ENCODE measurements at regions not wholly inside any gene's neighbourhood (a gene's known extent, or its start where the extent isn't known, plus 50 kb on each side); places are given as distances from the start of the nearest gene placed in this dataset.

- no peak overlapping the region for H3K4me2 ChIP-seq (ENCODE audit: low read depth, low read length)
- H3K27ac ChIP-seq (ENCODE audit: insufficient read depth, low read length) = no peak overlapping the region
- H3K9me1 ChIP-seq (ENCODE audit: insufficient read depth, low read length) = no peaks in the 10 kb centered on the region
- no TSS peak for BruUV-seq (replicated peaks)
- no peak overlapping the region for H2BK5ac ChIP-seq (ENCODE audit: low read depth, low read length, poor library complexity, severe bottlenecking)
- no peak overlapping the region for H2BK15ac ChIP-seq (ENCODE audit: low read depth, low read length)
- H3K23ac ChIP-seq (ENCODE audit: low read depth, low read length) = no peak overlapping the region
- dilution Hi-C loops (cut with HindIII; ENCODE audit: low sequenced_read_pairs, unreplicated experiment) = no loop called here
- H3K79me1 ChIP-seq (ENCODE audit: low read depth in 1 of 2, low read length in 2 of 2) = no peaks in the 10 kb centered on the region
- H3K18ac ChIP-seq (ENCODE audit: low read depth, low read length) = no peak overlapping the region
- no peak overlapping the region for H3K9ac ChIP-seq (ENCODE audit: low read depth, low read length)
- POLR2A ChIA-PET (ENCODE audit: unreplicated experiment) = no interaction called here
- no peak overlapping the region for H3K56ac ChIP-seq (ENCODE audit: extremely low read depth, insufficient read depth, low read length)
- no peak overlapping the region for H3K4me3 ChIP-seq (ENCODE audit: insufficient read depth, low read depth, low read length)
- no peak overlapping the region for H2BK20ac ChIP-seq (ENCODE audit: low read depth, low read length)
- no peaks in the 10 kb centered on the region for H4K20me1 ChIP-seq (ENCODE audit: insufficient read depth, low read length)
- H2AK5ac ChIP-seq (ENCODE audit: low read depth, low read length) = no peak overlapping the region
- intact Hi-C loops (cut with micrococcal nuclease) = no loop called here
- DNase-seq = no peak
- TF ChIP-seq RCOR1 (IDR thresholded peaks at IDR 0.05; ENCODE audit: insufficient replicate concordance, low read length) (no peak), ELK1 (IDR thresholded peaks at IDR 0.05; ENCODE audit: borderline replicate concordance, low read depth, low read length) (no peak), RFX5 (IDR thresholded peaks at IDR 0.05; ENCODE audit: low read depth, low read length) (no peak), CTCF (conservative IDR thresholded peaks at IDR 0.05; ENCODE audit: low read depth, low read length) (no peak), CHD1 (IDR thresholded peaks at IDR 0.05; ENCODE audit: low read depth, low read length) (no peak), RAD21 (IDR thresholded peaks at IDR 0.05; ENCODE audit: low read length) (no peak), NFE2L2 (IDR thresholded peaks at IDR 0.05; ENCODE audit: low read depth, low read length) (no peak), MAZ (IDR thresholded peaks at IDR 0.05; ENCODE audit: borderline replicate concordance, low read depth, low read length) (no peak), MAFK (IDR thresholded peaks at IDR 0.05; ENCODE audit: low read depth, low read length) (no peak), CEBPB (IDR thresholded peaks at IDR 0.05; ENCODE audit: low read depth, low read length) (no peak), POLR2A (IDR thresholded peaks at IDR 0.05; ENCODE audit: low read depth, low read length) (no peak), MXI1 (IDR thresholded peaks at IDR 0.05; ENCODE audit: borderline replicate concordance, low read depth, low read length) (no peak), BHLHE40 (IDR thresholded peaks at IDR 0.05; ENCODE audit: low read depth, low read length) (no peak), USF2 (IDR thresholded peaks at IDR 0.05; ENCODE audit: low read depth, low read length) (no peak), FOS (IDR thresholded peaks at IDR 0.05; ENCODE audit: low read depth, low read length) (no peak), SMC3 (IDR thresholded peaks at IDR 0.05; ENCODE audit: low read depth, low read length) (no peak)
- no peak overlapping the region for H4K8ac ChIP-seq (ENCODE audit: low read depth in 2 of 2, low read length in 2 of 2)
- no peak overlapping the region for H2AK9ac ChIP-seq (replicated peaks; ENCODE audit: low read depth, low read length, poor library complexity)
- H3K14ac ChIP-seq (replicated peaks; ENCODE audit: low read depth, low read length) = no peak overlapping the region
- no peak overlapping the region for H4K91ac ChIP-seq (ENCODE audit: insufficient read depth, low read depth, low read length)
- in situ Hi-C loops (cut with MboI; ENCODE audit: low sequenced_read_pairs) = no loop called here
- no peak overlapping the region for H3K4ac ChIP-seq (ENCODE audit: low read depth, low read length)
- no peaks in the 10 kb centered on the region for H3K27me3 ChIP-seq (ENCODE audit: control insufficient read depth, insufficient read depth, low read length)
- H4K5ac ChIP-seq (ENCODE audit: low read depth, low read length) = no peak overlapping the region
- H2AFZ ChIP-seq (replicated peaks; ENCODE audit: low read length, poor library complexity) = no peak overlapping the region
- H3K36me3 ChIP-seq (ENCODE audit: control insufficient read depth, insufficient read depth, low read length) = no peaks in the 10 kb centered on the region
- no peaks in the 10 kb centered on the region for H3K4me1 ChIP-seq (ENCODE audit: control insufficient read depth, insufficient read depth, low read length)
- no peak for ATAC-seq (ENCODE audit: low read depth)
- H2BK120ac ChIP-seq (ENCODE audit: low read depth, low read length) = no peak overlapping the region
- peaks cover 43% of the 10 kb centered on the region for H3K9me3 ChIP-seq (ENCODE audit: control insufficient read depth, insufficient read depth, low read length)
- CTCF ChIA-PET = no interaction called here
These were observed 242.5 kb downstream of the MYCN start for GRCh38 chr2:16182841-16183240.

Data from IMR-90 (cell line).